Central memory CD8-positive, alpha-beta T cell (primary cell): ENCODE measurements at regions not wholly inside any gene's neighbourhood (a gene's known extent, or its start where the extent isn't known, plus 50 kb on each side); places are given as distances from the start of the nearest gene placed in this dataset.

Experiments used
- ATAC-seq: fragments of 150-1000 bp; cut with Tn5 transposase; replicated peaks from 2 replicates; pipeline ENCODE4 v1.10.0; 2022; ENCODE audit warnings: mild to moderate bottlenecking, moderate FRiP score, moderate number of reproducible peaks; ENCODE audit not compliant: poor library complexity, severe bottlenecking; ENCODE audit errors: extremely low read depth
- DNase-seq, 2 donors: peaks; one replicate each; pipeline ENCODE4 v3.0.0; 2021; ENCODE audit warnings: low spot score in 2 of 2
- H3K27ac Mint-ChIP-seq: one replicate; pipeline ENCODE4 v1.8.0; 2022; ENCODE audit warnings: low read depth, mild to moderate bottlenecking, moderate library complexity, mixed read lengths
- H3K27me3 Mint-ChIP-seq: one replicate; pipeline ENCODE4 v1.8.0; 2022; ENCODE audit warnings: mixed read lengths
- H3K36me3 Mint-ChIP-seq: one replicate; pipeline ENCODE4 v1.8.0; 2022; ENCODE audit warnings: mild to moderate bottlenecking, moderate library complexity, mixed read lengths; ENCODE audit not compliant: insufficient read depth
- H3K4me1 Mint-ChIP-seq: one replicate; pipeline ENCODE4 v1.8.0; 2022; ENCODE audit warnings: mixed read lengths
- H3K4me3 Mint-ChIP-seq: one replicate; pipeline ENCODE4 v1.8.0; 2022; ENCODE audit warnings: mild to moderate bottlenecking, moderate library complexity, mixed read lengths
- H3K9me3 Mint-ChIP-seq: one replicate; pipeline ENCODE4 v1.8.0; 2022; ENCODE audit warnings: mixed read lengths

- ATAC-seq (no peak), DNase-seq (no peak)
- no peaks in the 10 kb centered on the region for H3K4me1 Mint-ChIP-seq
- H3K9me3 Mint-ChIP-seq, result no peaks in the 10 kb centered on the region
- no peak overlapping the region for H3K4me3 Mint-ChIP-seq
- H3K36me3 Mint-ChIP-seq, result no peaks in the 10 kb centered on the region
- H3K27me3 Mint-ChIP-seq, result peaks cover 48% of the 10 kb centered on the region
- H3K27ac Mint-ChIP-seq, result no peak overlapping the region
Measured at GRCh38 chr20:57941604-57942381, 232.0 kb upstream of the PMEPA1 start.

DNA sequence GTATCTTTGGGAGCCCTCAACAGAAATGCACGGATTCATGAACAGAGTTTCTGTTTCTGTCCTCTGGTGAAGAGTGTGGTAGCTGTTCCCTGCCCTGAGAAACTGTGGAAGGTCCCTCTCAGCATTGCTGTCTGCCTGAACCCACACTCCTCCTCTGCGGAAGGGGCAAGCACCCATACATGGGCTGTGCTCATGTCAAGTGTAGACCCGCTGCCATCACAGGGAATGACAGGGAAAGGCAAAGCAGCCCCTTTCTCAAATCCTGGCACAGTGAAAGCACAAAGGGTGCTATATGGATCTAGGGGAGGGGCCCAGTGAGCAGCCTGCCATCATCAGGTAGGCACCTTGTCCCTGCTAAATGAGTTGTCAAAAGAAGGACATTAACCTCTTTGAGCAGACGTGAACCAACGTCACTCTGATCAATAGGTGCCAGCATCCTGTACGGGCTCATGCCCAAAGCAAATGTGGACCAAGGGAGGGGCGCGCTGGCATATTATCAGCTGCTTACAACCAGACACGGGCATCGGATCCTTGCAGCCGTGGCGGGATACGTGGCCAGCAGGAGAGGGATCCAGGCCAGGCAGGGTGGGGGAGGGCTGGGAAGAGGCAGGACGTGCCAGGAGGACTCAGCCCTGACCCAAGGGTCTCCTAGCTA, 231.2 kb upstream of the PMEPA1 start:
- peaks cover 56% of the 10 kb centered on the region for H3K27me3 Mint-ChIP-seq
- H3K27ac Mint-ChIP-seq, result no peak overlapping the region

GRCh38 chr20:57940376-57940775, 230.6 kb upstream of the PMEPA1 start:
- ATAC-seq (no peak), DNase-seq (no peak)
- Mint-ChIP-seq H3K27ac (no peak overlapping the region), H3K4me1 (no peaks in the 10 kb centered on the region), H3K27me3 (peaks cover 62% of the 10 kb centered on the region), H3K9me3 (no peaks in the 10 kb centered on the region), H3K4me3 (no peak overlapping the region), H3K36me3 (no peaks in the 10 kb centered on the region)

More for the DNA sequence above, 231.2 kb upstream of the PMEPA1 start:
- ATAC-seq, result no peak
- H3K9me3 Mint-ChIP-seq, result no peaks in the 10 kb centered on the region
- H3K4me3 Mint-ChIP-seq, result no peak overlapping the region
- no peak for DNase-seq
- H3K4me1 Mint-ChIP-seq, result no peaks in the 10 kb centered on the region
- H3K36me3 Mint-ChIP-seq, result no peaks in the 10 kb centered on the region

DNA sequence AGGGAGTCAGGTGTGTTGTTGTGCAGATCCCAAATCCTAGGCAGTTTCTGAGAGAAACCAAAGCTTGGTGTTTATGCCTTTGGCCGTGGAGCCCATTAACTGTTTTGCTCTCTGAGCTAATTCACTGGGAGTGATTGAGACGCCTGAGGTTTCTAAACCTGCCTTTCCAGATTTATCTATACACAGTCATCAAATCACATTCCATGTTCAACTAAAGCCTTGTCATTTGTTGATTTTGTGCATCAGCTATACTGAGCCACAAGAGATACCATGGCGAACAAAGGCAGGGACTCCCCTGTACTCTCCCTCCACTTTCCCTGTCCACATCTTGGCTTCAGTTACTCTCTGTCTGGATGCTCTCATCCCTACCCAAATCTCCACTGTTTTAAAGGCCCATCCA, 229.7 kb upstream of the PMEPA1 start:
- DNase-seq, result no peak
- H3K4me3 Mint-ChIP-seq, result no peak overlapping the region
- no peaks in the 10 kb centered on the region for H3K9me3 Mint-ChIP-seq
- no peaks in the 10 kb centered on the region for H3K4me1 Mint-ChIP-seq
- H3K27ac Mint-ChIP-seq, result no peak overlapping the region
- H3K36me3 Mint-ChIP-seq, result no peaks in the 10 kb centered on the region
- peaks cover 70% of the 10 kb centered on the region for H3K27me3 Mint-ChIP-seq
- ATAC-seq, result no peak

DNA sequence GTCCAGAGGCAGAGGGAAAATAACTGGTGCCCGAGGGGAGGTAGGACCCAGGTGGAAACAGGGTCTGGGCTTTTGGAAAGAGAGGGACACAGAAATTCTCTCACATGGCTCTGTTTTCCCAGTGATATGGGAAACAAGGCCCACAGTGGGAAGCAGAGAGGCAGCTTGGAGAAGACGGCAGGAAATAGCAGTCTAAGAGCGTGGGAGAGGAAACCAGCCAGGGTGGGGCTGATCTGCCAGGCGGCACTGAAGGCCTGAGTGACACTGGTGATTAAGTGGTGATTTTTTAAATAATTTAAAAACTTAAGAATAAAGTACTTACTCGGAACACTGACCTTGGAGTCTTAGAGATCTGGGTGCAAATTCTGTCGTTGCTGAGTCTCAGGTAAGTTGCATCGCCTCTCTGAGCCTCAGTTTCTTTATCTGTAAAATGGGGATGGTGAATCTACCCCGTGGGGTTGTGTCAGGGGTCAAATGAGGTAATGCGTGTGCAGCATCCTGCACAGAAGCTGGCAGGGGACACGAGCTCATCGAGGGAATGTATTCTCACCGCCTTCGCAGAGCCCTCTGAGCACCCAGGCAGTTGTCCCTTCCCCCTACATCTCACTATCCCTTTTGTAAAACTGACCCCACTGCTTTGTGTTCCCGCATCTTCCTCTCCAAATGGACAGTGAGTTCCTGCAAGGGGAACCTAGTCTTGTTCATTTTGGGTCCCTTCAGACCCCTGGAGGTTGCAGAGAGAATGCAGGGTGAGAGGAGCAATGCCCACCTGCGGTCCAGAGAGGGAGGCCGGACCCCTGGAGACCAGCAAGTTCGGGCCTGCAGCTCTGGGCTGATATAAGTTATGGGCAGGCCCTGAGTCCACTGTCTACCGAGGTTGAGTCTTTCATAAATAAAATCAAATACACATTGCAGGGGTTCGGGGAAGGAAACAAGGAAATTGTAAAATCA, 228.6 kb upstream of the PMEPA1 start:
- Mint-ChIP-seq H3K4me3 (no peak overlapping the region), H3K36me3 (no peaks in the 10 kb centered on the region), H3K9me3 (no peaks in the 10 kb centered on the region), H3K27me3 (peaks cover 70% of the 10 kb centered on the region), H3K27ac (no peak overlapping the region), H3K4me1 (no peaks in the 10 kb centered on the region)
- DNase-seq, result no peak
- no peak for ATAC-seq

- ATAC-seq, result no peak
- no peak for DNase-seq
- Mint-ChIP-seq H3K36me3 (no peaks in the 10 kb centered on the region), H3K4me3 (no peak overlapping the region), H3K4me1 (no peaks in the 10 kb centered on the region), H3K9me3 (no peaks in the 10 kb centered on the region), H3K27ac (no peak overlapping the region), H3K27me3 (peaks cover 63% of the 10 kb centered on the region)
Measured at GRCh38 chr20:57936636-57937385, 227.0 kb upstream of the PMEPA1 start.

- Mint-ChIP-seq H3K9me3 (no peaks in the 10 kb centered on the region), H3K27me3 (peaks cover 47% of the 10 kb centered on the region), H3K27ac (no peak overlapping the region), H3K4me3 (no peak overlapping the region), H3K36me3 (no peaks in the 10 kb centered on the region), H3K4me1 (no peaks in the 10 kb centered on the region)
- DNase-seq (no peak), ATAC-seq (no peak)
Measured at GRCh38 chr20:57934913-57935312, 225.1 kb upstream of the PMEPA1 start.

- H3K4me1 Mint-ChIP-seq, result no peaks in the 10 kb centered on the region
- H3K9me3 Mint-ChIP-seq, result peaks cover 4% of the 10 kb centered on the region
- peaks cover 54% of the 10 kb centered on the region for H3K27me3 Mint-ChIP-seq
- no peak for DNase-seq
- H3K4me3 Mint-ChIP-seq, result no peak overlapping the region
- ATAC-seq, result no peak
- H3K27ac Mint-ChIP-seq, result no peak overlapping the region
- H3K36me3 Mint-ChIP-seq, result no peaks in the 10 kb centered on the region
Measured at GRCh38 chr20:57934007-57934805, 224.4 kb upstream of the PMEPA1 start.

- DNase-seq (no peak), ATAC-seq (no peak)
- Mint-ChIP-seq H3K27ac (no peak overlapping the region), H3K36me3 (no peaks in the 10 kb centered on the region), H3K9me3 (peaks cover 8% of the 10 kb centered on the region), H3K4me1 (no peaks in the 10 kb centered on the region), H3K27me3 (peaks cover 49% of the 10 kb centered on the region), H3K4me3 (no peak overlapping the region)
Measured at GRCh38 chr20:57932227-57932864, 222.5 kb upstream of the PMEPA1 start.

DNA sequence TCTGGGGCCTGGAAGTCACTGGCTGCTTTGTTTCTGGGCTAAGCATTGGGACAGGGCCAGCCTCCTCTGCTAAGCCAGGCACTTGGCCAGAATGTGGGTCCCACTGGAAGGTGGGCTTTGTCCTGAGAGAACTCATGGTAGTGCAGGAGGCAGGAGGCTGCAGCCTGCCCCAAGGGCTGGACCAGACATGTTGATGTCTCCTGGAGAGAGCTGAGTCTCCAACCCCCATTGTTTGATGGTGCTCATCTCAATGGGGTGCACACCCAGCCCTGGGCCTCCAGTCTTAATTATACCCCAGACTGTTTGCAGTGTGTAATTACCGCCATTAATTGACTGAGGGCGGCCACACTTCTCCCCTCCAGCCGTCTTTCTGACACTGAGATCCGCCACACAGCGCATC, 220.5 kb upstream of the PMEPA1 start:
- no peak for ATAC-seq
- H3K27me3 Mint-ChIP-seq, result peaks cover 37% of the 10 kb centered on the region
- no peak overlapping the region for H3K27ac Mint-ChIP-seq

GRCh38 chr20:57928181-57928967, 218.6 kb upstream of the PMEPA1 start:
- peaks cover 40% of the 10 kb centered on the region for H3K27me3 Mint-ChIP-seq
- H3K27ac Mint-ChIP-seq, result no peak overlapping the region
- peaks cover 14% of the 10 kb centered on the region for H3K9me3 Mint-ChIP-seq
- no peak for ATAC-seq
- H3K4me1 Mint-ChIP-seq, result no peaks in the 10 kb centered on the region
- peaks cover 2% of the 10 kb centered on the region for H3K36me3 Mint-ChIP-seq
- no peak overlapping the region for H3K4me3 Mint-ChIP-seq
- no peak for DNase-seq

More for the DNA sequence above, 220.5 kb upstream of the PMEPA1 start:
- Mint-ChIP-seq H3K4me1 (no peaks in the 10 kb centered on the region), H3K4me3 (no peak overlapping the region), H3K36me3 (no peaks in the 10 kb centered on the region), H3K9me3 (peaks cover 10% of the 10 kb centered on the region)
- no peak for DNase-seq
